GM18861 (cell line): ENCODE measurements at regions not wholly inside any gene's neighbourhood (a gene's known extent, or its start where the extent isn't known, plus 50 kb on each side); places are given as distances from the start of the nearest gene placed in this dataset.

Experiments used
- ATAC-seq: cut with Tn5 transposase; IDR thresholded peaks from one replicate; pipeline ENCODE4 v1.9.1; 2021; ENCODE audit not compliant: unreplicated experiment

DNA sequence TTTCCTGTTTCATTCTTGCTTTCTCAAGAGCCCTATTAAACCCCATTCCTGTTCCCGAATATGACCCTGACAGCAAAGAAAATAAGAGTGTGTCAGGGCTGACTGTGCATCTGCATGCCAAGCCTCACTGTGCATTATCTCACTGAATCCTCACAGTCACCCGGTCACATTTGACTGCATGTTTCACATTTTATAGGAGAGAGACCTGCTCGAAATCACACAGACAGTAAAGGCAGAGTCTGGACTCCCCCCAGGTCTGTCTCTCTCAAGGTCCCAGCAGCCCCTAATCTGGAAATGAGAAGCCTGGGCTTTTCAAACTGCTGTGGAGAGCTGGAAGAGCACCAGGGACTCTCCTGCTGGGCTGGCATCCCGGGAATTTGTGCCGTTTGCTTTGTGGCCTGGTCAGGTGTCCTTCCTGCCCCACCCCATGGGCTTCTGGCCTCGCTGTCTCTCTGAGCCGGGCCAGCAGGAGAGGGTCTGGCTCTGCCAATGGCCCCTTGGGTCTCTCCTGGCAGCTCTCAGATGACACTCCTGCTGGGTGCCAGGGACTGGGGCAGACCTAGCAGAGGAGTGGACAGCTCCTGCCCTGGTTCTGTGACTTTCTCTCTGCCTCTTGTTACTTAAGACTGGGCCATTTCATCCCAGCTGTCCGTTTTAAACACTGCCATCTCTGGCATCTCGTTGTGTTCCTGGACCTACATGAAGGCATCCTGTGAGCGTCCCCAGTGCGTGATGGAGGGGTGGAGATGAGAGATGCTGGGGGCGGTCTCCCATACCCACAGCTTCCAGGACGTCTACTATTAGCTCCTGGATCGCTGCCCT, 173.6 kb downstream of the ARHGAP12 start:
- no peak for ATAC-seq

DNA sequence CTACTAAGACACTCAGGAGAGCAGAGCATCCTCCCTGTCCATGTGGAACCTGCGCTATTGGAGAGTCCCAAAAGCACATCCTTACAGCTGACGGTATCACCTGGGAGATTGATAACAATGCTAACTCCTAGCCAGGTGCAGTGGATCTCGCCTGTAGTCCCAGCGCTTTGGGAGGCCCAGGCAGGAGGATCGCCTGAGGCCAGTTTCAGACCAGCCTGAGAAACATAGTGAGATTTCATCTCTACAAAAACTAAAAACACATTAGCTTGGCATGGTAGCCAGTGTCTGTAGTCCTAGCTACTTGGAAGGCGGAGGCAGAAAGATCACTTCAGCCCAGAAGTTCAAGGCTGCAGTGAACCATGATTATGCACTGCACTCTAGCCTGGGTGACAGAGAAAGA, 174.9 kb downstream of the ARHGAP12 start:
- no peak for ATAC-seq

DNA sequence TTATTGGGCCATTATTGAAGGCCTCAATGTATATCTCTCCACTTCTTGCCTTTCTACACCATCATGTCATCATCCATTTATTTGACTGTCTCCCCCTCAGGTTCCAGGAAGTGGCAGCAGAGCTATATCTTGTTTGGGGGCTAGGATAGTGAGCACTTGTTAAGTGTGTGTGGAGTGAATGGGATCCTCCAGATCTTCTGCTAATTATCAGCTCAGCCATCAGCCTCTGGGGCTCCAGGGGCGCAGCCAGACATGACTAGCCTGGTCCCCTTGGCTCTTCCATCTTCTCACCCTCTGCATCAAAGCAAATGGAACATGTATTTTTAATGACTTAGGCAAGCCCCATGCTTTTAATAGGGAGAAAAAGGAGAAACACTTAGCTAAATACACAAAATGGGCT, 176.5 kb downstream of the ARHGAP12 start:
- no peak for ATAC-seq

DNA sequence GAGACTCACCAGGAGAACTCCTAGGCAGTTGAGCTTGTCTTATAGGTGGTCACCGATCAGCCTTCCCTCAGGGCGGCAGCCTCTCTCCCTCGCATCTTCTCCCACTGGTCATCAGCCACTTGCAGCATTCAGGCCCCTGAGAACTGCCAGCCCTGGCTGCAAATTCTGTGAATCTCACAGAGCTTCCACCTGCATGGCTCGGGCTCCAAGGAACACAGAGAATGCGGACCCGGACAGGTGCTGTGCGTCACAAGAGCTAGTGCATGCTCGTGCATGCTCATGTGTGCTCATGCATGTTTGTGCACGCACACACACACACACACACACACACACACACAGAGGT, 176.9 kb downstream of the ARHGAP12 start:
- no peak for ATAC-seq

DNA sequence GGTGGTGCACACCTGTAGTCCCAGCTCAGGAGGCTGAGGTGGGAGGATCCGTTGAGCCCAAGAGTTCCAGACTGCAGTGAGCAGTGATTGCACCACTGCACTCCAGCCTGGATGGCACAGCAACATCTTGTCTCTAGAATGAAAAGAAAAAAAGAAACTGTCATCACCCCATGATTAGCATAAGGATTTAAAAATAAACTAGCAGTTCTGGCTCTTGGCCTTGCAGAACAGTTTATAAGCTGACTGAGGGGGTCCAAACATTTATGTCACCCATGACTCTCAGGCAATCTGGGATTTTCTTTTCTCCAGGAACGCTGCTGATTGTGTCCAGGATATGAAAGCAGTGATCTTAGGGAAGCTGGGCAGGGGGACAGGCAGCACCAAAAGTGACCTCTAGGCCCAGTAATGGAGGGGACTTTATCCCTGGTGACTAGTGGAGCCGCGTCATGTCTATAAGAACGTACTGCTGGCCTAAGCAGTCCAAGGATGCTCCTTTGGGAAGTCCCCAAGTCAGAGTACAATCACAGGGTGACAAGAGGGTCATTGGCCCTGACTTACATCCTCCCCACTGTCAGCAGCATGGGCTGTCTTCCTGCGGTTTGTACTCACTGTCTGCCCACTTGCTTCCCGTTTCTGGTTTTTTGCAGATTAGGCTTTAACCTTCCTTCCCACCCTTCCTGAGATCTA, 177.4 kb downstream of the ARHGAP12 start:
- no peak for ATAC-seq

DNA sequence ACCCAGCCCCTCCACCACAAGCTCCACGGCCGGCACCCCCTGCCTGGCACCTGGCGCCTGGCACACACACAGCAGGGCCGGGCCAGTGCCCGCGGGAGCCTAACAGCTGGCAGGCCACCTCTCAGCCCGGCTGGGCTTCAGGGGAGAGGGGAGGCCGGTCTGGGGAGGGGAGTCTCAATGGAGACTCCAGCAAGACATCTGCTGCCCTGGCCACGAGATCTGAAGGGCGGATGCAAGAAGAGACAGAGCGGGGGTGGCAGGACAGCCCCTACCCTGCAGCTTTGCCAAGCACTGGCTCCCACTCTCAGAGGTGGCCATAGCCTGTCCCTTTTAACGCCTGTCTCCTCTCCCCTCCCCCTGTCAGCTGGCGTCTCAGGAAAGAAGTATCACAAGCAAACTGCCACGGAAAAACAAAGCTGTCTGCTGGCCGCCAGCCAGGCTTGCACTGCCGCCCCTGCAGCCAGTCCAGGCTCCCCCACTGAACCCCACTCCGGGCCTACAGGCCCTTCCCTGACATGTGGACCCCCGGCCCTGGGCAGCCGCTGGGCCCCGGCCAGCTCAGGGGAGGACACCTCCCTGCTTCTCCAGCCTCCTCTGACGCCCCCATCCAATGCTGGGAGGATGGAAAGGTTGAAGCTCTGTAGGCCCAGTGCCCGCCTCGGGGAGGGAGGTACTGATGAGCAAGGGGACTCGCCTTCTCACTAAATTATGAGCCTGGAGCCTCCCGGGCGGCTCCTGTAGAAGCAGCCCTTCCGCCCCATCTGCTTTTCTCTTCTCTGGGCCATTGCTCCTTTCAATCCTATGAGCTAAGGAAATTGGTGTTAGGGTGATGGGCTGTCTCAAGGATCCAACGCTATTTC, 178.4 kb downstream of the ARHGAP12 start:
- ATAC-seq = no peak

DNA sequence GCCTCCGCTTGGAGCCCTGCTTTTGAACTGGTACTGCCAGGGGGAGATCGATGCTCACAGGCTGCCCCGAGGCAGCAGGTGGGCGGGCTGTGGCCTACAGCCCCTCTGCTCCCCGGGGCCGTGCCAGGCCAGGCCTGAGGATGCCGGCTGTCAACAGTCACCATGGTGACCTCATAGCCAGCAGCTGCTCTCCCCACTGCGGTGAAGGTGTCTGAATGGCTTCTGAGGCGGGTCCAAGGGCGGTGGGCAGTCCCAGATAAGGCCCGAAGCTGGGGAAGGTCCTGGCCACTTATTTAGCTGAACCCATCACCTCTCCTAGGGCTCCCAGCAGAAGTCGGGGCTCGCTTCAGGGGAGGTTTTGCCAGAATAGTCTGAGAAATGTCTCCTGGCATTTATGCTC, 179.3 kb downstream of the ARHGAP12 start:
- ATAC-seq = no peak

DNA sequence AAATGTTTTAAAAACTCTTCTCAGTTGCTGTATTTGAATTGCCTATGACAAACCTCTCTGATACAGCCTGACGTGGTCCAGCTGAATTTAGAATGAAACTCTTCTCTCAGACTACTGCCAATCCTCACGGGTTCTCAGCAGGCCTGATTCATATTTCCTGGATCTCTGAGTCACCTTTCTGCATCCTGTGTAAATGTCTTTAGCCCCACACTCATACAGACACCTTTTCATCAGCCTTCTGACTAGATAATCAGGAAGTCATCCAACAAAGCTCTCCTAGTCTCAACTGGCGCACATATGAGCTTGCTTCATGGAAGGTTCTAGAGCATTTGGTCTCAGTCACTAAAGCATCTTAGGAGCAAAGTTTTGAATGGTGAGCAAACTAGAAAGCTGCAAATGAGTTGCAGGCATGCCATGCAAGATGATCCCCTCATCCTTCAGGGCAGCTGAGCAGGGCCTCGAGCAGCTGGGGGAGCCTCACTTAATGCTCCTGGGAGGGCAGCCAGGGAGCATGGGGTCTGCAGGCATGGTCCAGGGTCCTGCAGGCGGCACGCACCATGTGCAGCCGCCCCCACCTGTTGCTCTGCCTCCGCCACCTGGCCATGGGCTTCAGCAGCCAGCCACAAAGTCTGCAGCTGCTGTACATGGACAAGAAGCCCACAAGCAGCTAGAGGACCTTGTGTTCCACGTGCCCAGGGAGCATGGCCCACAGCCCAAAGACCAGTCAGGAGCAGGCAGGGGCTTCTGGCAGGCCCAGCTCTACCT, 182.8 kb downstream of the ARHGAP12 start:
- ATAC-seq = no peak

DNA sequence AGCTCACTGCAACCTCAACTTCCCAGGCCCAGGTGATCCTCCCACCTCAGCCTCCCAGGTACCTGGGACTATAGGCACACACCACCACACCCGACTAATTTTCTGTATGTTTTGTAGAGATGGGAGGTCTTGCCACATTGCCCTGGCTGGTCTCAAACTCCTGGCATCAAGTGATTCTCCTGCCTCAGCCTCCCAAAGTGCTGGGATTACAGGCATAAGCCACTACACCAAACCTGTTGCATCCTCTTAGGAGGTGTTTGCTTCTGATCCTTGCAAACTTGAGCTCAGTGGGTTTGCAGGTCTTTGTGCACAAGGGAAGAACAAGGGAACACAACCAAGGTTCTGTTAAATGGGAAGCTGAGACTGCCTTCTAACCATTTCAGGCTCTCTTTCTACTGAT, 184.6 kb downstream of the ARHGAP12 start:
- ATAC-seq = no peak

DNA sequence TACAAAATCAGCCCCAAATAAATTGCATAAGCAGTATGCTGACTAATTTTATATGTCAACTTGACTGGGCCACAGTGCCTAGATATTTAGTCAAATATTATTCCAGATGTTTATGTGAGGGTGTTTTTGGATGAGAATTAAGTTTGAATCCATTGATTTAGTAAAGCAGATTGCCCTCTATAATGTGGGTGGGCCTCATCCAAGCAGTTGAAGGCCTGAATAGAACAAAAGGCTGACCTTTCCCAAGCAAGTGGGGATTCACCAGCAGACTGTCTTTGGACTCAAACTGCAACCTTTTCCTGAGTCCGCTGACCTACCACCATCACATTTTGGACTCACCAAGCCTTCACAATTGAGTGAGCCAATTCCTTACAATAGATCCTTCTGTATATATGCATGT, 186.4 kb downstream of the ARHGAP12 start:
- ATAC-seq = no peak

DNA sequence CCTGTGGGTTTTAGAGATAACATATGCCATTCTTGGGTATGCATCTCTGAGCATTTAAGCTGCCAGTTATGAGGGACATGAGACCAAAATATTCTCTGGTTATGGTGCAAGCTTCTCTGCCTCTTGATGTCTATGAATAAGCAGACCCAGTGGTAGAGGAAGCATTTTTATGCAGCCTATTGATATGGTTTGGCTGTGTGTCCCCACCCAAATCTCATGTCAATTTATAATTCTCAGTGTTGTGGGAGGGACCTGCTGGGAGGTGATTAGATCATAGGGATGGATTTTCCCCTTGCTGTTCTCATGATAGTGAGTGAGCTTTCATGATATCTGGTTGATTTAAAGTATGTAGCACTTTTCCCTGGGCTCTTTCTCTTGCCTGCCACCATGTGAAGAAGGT, 187.2 kb downstream of the ARHGAP12 start:
- ATAC-seq = no peak

DNA sequence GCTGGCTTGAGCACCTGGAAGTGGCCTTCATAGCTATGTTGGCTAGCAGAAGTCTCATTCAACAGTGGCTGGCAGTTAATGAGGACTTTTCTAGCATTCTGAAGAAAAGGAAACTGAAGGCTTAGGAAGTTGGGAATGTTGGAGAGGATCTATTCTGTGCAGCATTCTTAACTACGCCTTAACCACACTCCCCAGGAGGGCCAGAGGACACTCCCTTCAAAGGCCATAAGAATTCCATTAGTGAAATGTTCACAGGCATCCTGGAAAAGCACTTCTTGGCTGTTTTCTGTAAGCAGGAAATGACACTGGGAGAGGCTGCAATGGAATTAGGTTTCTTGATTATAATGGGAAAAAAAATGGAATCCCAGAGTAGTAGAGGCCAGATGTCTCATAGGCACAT, 188.9 kb downstream of the ARHGAP12 start:
- no peak for ATAC-seq

DNA sequence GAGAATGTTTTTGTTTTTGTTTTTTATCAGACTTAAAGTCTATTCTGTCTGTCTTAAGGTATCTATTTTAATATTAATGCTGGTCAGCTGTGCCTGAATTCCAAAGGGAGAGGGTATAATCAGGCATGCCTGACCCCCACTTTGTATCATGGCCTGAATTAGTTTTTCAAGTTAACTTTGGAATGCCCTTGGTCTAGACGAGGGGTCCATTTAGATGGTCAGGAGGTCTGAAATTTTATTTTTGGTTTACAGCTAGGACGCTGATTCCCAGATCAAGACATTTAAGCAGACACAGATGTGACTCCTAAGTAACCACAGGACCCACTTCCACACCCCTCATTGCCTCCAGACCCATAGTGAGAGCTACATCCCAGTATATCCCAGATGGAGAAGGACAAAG, 189.5 kb downstream of the ARHGAP12 start:
- ATAC-seq = no peak

DNA sequence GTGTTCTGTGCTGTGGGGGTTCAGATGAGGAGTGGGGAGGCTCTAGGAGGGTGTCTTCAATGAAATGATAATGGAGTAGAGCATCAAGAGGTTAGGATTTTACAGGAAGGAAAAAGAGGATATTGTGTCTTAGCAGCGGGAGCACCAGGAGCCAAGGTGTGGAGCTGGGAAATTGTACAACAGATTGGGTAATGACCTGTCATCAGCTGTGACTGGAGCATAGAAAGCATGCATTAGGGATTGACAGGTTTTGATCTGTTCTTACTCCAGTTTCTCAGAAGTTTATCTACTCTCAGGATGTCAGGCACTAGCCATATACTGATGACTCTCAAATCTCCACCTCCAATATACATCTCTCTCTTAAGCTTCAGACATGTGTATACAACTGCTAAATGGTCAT, 196.9 kb downstream of the ARHGAP12 start:
- no peak for ATAC-seq

DNA sequence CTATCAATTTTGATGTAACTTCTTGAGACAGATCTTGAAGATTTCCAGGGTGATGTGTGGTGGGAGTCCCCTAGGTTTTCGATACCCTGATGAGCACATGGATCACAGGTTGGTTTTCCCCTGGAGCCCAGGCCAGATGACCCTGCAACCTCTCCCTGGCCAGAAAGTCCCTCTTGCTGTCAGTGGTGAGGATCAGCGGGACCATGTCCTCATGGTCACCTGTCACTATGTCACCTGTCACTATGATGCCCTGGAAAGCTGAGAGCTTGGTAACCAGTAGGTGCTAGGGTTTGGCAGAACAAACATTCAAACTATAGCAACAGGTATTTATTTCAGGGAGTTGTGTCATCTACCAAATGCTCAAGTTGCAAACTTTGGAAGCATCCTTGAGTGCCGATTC, 197.9 kb downstream of the ARHGAP12 start:
- ATAC-seq = no peak

DNA sequence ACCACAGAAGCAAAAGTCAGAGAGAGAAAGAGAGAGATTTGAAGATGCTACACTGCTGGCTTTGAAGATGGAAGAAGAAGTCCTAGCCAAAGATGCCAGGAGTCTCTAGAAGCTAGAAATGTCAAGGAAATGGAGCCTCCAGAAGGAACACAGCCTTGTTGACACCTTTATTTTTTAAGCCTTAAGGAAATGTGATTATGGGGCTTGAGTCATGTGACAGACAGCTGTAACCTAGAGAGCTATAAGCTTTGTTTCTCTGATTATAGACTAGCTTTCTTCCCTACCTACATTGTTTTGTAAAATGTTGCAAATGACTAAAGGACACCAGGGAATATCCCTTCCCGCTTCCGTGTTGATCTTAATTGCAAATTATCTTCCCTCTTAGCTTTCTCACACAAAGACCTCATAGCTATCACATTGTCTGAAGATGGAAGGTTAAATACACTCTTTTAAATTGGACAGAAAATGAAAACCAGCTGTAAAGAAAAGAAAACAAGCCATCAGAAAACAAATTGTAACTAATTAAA, 199.9 kb downstream of the ARHGAP12 start:
- no peak for ATAC-seq

DNA sequence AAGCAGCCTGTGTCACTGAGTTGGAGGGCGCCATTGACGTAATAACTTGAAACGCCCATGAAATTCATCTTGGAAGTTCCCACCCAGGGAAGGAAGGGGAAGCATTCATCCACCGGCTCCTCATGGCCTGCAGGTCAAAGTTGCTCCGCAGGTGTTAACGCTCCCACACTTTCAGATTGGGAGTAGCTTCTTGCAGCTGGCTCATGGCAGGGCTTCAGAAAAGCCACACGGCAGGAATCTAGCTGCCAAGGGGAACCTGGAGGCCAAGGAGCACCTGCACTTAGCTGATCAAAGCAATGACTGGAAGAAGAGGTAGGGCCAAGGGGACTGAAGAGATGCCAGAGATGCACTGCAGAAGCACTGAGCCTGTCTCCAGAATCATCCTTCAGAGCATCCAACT, 203.2 kb downstream of the ARHGAP12 start:
- no peak for ATAC-seq

DNA sequence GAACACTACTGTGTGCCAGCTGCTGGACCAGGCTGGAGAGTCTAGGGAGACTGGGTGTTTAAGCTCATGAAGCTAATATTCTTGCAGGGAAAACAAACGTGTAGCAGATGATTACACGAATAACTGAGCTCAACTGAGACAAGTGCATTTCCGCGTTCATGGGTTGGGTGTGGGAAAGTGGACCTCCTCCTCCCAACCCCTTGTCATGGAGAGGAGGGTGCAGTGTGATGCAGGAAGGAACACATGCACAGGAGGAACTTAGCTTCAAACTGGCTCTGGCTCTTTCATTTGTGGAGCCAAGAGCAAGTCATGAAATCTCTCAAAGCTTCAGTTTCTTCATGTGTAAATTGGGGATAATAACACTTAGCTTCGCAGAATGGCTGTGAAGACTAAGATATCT, 204.3 kb downstream of the ARHGAP12 start:
- ATAC-seq = no peak

DNA sequence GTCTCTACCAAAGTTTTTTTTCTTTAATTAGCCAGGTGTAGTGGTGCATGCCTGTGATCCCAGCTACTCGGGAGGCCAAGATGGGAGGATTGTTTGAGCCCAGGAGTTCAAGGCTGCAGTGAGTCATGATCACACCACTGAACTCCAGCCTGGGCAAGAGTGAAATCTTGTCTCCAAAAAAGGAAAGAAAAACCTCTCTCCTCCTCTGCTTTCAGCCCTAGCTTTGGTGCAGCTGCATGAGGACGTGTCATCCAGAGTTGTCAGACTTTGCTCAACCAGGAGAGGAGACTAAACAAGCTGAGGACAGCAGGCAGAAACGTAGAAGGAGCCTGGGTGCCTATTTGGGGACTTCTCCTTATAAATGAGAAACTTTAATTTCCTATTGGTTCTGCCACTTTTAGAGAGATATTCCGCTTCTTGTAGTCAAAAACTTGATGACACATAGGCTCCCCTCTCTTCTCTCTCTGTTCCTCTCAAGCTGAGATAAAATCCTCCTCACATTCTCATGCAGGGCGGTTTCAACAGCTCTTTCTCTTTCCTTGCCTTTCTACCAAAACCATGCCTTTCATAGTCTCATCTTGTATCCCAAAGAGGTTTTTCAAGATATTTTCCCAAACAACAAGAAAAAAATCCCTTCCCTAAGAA, 205.4 kb downstream of the ARHGAP12 start:
- ATAC-seq = no peak

DNA sequence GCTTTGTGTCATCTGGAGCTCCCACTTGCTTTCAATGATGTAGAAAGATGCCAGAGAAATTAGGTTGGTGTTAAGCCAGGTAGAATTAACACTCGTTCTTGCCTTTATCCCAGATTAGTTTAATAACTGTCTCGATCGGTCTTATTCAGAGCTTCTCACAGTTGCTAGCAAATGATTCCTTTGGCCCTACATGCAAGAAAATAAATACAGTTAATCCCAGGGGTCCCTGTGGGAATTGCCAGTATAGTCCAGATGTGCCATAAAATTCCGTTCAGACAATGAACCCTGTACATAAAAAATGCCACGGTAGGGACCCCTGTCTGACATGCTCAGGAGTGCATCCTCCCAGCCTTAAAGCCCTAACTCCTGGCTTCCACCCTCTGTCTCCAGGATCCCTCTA, 207.5 kb downstream of the ARHGAP12 start:
- no peak for ATAC-seq
